ENCODE measurements at regions not wholly inside any gene's neighbourhood (a gene's known extent, or its start where the extent isn't known, plus 50 kb on each side); places are given as distances from the start of the nearest gene placed in this dataset.

GRCh38 chr18:54772056-54772455, 56.2 kb upstream of the RAB27B start:
- no peak for DNase-seq

- DNase-seq, result no peak
Observed at GRCh38 chr18:54774423-54774822, 53.9 kb upstream of the RAB27B start.

- no peak for DNase-seq
Observed at GRCh38 chr18:54774981-54775665, 53.2 kb upstream of the RAB27B start.

GRCh38 chr18:54775686-54776085, 52.6 kb upstream of the RAB27B start:
- DNase-seq, result no peak

- no peak for DNase-seq
Observed at GRCh38 chr18:54776282-54776977, 51.8 kb upstream of the RAB27B start.

GRCh38 chr18:54777118-54777791, 51.0 kb upstream of the RAB27B start:
- no peak for DNase-seq

- no peak for DNase-seq
Observed at GRCh38 chr18:54777989-54778388, 50.3 kb upstream of the RAB27B start.
